ENCODE measurements at regions not wholly inside any gene's neighbourhood (a gene's known extent, or its start where the extent isn't known, plus 50 kb on each side); places are given as distances from the start of the nearest gene placed in this dataset.
"Not testable (repeated sequence)": the region's sequence is repeated elsewhere in the genome, so short reads cannot be mapped to it uniquely, and the experiment has no call there.

DNA sequence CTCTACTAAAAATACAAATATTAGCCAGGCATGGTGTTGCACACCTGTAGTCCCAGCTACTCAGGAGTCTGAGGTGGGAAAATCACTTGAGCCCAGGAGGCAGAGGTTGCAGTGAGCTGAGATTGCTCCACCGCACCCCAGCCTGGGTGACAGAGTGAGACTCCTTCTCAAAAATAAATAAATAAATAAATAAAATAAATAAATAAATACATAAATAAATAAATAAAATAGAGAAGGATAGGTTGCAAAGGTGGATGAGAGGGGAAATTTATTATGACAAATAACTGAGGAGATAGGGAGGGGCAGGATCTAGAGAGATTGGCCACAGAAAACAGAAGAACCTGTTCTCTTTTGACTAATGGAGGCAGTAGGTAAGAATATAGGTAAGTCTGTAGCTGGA is 601.6 kb downstream of the LRRC70 start:
- DNase-seq = not testable (repeated sequence)

- no peak for DNase-seq
Observed at GRCh38 chr5:63175850-63176249, 597.2 kb downstream of the LRRC70 start.

GRCh38 chr5:63170486-63170885 is 591.9 kb downstream of the LRRC70 start:
- DNase-seq = no peak

DNA sequence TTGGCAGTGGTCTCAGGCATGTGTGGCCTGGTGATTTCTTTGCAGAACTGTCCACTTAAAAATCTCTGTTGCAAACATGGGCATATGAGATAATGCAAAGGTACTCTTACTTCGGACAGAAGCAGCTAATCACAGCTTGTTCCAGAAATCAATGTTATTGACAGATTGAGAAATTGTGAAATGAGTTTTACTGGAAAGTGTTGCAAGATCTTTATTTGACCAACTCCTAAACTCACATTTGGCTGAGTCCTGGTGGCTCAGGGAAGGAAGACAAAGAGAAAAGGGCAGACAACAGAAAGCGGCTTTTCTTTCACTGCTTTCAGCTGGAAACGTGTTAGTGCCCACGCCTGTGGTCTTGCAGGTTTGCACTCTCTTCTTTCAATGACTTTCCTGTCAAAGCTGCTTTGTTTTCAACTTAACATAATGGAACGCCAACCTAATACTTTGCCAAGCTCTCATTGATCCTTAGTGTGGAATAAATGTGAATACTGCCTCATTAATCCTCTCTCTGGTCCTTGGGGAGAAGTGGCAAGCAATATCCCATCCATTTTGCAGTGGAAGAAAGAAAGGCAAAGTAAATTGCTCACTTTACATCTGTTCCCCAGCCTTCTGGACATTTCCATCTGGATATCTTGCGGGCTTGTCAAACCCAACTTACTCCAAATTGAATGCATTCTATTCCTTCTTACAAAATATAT is 586.4 kb downstream of the LRRC70 start:
- DNase-seq = no peak

DNA sequence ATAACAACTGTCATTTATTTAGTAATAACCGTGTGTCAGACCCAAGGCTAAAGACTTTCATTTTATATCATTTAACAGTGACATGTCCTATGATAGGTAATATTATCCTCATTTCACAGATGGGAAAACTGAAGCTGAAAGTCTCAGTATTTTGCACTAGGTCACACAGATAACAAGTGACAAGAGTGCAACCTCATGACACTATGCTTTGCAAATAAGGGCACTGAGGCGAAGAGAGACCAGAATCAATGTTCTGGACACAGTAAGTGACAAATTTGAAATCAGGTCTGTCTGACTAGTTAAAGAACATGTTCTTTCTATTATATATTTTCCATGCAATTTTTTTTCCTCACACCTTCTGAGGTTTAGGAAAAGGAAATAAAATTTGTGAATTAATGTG is 585.7 kb downstream of the LRRC70 start:
- no peak for DNase-seq

DNA sequence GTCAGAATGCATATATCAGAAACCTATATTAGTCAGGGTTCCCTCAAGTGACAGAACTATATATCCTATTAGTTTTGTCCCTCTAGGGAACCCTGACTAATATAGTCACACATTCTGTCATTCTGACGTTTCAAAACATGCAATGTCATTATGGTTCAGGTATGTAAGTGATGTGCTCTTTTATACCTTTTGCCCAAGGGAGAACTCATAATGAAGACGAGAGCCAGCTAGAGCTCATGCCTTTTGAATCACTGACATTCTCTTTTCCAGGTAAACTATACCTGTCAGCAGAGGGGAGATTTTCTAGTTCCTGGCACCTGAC is 576.7 kb downstream of the LRRC70 start:
- DNase-seq = no peak

DNA sequence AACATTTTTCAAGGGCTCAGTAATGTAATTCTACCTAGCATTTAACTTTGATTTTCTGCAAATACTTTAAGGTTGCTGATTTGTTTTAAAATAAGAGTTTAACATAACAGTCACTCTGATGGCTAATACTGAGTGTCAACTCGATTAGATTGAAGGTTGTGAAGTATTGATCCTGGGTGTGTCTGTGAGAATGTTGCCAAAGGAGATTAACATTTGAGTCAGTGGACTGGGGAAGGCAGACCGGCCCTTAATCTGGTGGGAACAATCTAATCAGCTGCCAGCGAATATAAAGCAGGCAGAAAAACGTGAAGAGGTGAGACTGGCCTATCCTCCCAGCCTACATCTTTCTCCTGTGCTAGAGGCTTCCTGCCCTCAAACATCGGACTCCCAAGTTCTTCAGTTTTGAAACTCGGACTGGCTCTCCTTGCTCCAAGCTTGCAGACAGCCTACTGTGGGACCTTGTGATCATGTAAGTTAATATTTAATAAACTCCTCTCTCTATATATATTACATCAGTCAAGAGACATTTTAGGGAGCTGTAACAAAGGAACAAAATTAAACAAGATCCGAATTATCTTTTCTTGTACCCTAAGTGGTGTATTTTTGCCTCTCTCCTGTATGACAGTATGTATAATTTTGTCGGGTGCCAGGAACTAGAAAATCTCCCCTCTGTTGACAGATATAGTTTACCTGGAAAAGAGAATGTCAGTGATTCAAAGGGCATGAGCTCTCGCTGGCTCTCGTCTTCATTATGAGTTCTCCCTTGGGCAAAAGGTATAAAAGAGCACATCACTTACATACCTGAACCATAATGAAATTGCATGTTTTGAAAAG is 576.1 kb downstream of the LRRC70 start:
- DNase-seq = no peak

DNA sequence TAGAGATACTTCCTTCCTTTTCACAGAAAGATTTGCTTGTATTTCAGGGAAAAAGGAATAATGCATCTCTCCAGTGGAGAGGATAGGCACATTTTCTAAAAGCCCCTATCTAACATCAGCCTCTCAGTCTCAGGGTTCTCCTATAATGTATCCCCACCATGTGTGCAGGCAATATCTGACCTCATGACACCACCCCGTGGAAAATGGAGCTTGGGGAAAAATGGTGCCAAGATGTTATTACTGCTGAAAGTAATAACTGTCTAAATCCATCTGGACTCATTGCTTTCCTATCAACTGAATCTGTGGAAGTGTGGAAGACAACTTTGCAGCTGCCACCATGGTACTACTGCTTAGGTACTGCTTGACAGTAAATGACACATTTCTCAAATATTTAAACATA is 574.3 kb downstream of the LRRC70 start:
- DNase-seq = no peak

- no peak for DNase-seq
Observed at GRCh38 chr5:63145167-63145566, 566.5 kb downstream of the LRRC70 start.

DNA sequence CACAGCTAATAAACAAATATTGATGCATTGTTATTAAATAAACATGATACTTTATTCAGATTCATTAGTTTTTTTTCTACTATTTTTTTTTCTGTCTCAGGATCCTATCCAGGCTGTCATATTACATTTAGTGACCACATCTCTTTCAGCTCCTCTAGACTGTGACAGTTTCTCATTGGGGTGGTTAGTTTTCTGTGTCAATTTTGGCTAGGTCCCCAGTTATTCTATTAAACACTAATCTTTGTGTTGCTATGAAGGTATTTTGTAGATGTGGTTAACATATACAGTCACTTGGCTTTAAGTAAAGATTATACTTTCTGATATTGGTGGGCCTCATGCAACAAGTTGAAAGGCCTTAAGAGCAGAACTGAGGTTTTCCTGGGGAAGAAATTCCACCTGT is 563.0 kb downstream of the LRRC70 start:
- DNase-seq = no peak

- no peak for DNase-seq
Observed at GRCh38 chr5:63135291-63135690, 556.7 kb downstream of the LRRC70 start.

DNA sequence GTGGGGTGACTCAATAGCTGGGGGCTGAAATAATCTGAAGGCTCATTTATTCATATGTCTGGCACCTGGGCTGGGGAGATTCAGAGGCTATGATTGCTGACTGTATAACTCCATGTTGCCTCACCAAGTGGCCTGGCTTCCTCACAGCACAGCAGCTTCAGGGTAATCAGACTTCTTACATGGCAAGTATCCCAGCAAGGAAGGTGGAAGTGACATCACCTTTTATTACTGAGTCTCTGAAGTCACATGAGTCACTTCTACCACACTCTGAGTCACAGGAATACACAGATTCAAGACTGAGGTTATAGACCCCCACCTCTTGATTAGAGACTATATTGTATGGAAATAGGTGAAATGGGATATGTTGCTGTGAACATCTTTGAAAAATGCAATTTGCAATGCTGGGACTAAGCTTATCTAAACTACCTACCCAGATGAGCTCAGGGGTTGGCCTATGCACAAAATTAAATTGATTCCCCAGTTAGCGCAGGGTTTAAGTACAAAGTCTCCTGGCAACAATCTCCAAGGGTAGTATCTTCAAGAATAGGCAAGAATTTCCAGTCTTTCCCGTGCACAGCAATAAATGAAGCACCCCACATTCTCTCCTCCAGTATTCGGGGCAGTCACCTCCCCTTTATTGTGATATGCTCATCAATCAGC is 553.1 kb downstream of the LRRC70 start:
- DNase-seq = no peak

- no peak for DNase-seq
Observed at GRCh38 chr5:63128761-63129160, 550.1 kb downstream of the LRRC70 start.

GRCh38 chr5:63128018-63128417 is 549.4 kb downstream of the LRRC70 start:
- no peak for DNase-seq

- no peak for DNase-seq
Observed at GRCh38 chr5:63127054-63127453, 548.4 kb downstream of the LRRC70 start.

- peak; percentile 39 for DNase-seq
Observed at GRCh38 chr5:63125862-63126261, 547.2 kb downstream of the LRRC70 start.

- DNase-seq = no peak
Observed at GRCh38 chr5:63125392-63125791, 546.8 kb downstream of the LRRC70 start.

- DNase-seq = no peak
Observed at GRCh38 chr5:63124266-63124665, 545.6 kb downstream of the LRRC70 start.

DNA sequence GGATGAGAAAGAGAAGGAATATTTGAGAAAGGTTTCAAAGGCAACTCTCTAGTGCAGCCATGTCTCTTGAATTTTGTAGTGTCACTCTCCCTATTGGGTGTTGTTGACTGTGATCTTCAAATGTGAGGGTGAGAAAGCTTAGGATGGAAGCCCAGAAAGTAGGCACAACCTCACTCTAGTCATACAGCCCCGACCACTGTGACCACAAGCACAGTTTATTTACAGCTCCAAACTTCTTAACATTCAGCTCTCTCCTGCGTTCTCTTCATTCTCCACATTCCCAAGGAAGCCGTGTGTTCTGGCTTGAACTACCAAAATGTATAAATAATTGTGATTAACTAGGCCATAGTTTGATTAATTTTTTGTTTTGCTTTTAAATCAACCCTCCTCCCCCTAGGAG is 542.9 kb downstream of the LRRC70 start:
- no peak for DNase-seq

DNA sequence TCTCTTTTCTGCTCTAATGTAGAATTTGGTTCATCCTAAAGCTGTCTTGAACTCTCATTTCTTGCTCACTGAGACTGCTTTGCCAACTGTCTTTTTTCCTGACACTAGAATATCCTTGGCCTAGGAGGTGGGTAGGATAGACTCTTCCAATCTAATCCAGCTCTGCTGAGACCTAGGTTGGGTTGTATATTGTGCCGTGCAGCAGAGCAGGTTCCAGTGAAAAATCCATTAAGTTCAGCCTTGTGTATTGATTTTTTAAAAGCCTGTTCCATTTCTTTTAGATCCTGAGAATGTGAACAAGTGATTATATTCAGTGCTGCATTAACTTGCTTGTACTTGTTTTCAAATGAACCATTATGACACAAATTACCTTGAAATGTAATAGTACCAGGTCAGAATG is 539.6 kb downstream of the LRRC70 start:
- DNase-seq = no peak

- DNase-seq = no peak
Observed at GRCh38 chr5:63111891-63112290, 533.3 kb downstream of the LRRC70 start.

GRCh38 chr5:63101870-63102269 is 523.3 kb downstream of the LRRC70 start:
- DNase-seq = no peak

DNA sequence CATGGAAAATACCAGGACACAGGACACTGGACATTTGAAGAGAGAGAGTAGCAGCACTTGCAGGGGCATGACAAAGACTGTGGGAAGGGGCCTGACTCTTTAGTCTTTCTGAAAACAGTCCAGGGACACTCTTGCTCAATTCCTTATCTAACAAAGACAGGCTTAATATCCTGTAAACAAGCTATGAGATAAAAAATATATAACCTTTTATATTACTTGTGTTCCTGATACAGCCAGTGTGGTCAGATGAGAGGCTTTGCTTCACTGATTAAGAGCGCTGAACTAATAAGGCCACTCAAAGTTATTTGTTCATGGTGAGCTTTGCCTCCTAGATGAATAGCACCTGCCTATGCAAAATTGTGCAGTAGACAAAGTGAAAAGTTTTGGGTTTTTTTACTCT is 518.7 kb downstream of the LRRC70 start:
- no peak for DNase-seq

- DNase-seq = no peak
Observed at GRCh38 chr5:63094730-63095129, 516.1 kb downstream of the LRRC70 start.
